ENCODE measurements at regions not wholly inside any gene's neighbourhood (a gene's known extent, or its start where the extent isn't known, plus 50 kb on each side); places are given as distances from the start of the nearest gene placed in this dataset.

- no peak overlapping the region for H3K27ac ChIP-seq (replicated peaks)
- H3K9me3 ChIP-seq (replicated peaks), result peaks cover 10% of the 10 kb centered on the region
- no peaks in the 10 kb centered on the region for H3K4me1 ChIP-seq
- TF ChIP-seq CTCF (IDR thresholded peaks at IDR 0.05; ENCODE audit: borderline replicate concordance), result no peak
- H3K27me3 ChIP-seq (ENCODE audit: low read depth), result no peaks in the 10 kb centered on the region
- DNase-seq, result no peak
- intact Hi-C loops (cut with micrococcal nuclease), result no loop called here
- H3K4me3 ChIP-seq, result no peak overlapping the region
- H3K36me3 ChIP-seq, result no peaks in the 10 kb centered on the region
Observed at GRCh38 chr6:94651239-94651638, 926.1 kb upstream of the MANEA start.

- Histone ChIP-seq H3K4me1 (no peaks in the 10 kb centered on the region), H3K9me3 (replicated peaks) (no peaks in the 10 kb centered on the region), H3K27me3 (ENCODE audit: low read depth) (no peaks in the 10 kb centered on the region), H3K27ac (replicated peaks) (no peak overlapping the region), H3K36me3 (no peaks in the 10 kb centered on the region), H3K4me3 (no peak overlapping the region)
- no peak for DNase-seq
- TF ChIP-seq CTCF (IDR thresholded peaks at IDR 0.05; ENCODE audit: borderline replicate concordance), result no peak
- intact Hi-C loops (cut with micrococcal nuclease), result no loop called here
Observed at GRCh38 chr6:94645191-94645590, 932.1 kb upstream of the MANEA start.

GRCh38 chr6:94639564-94639963 lies 937.8 kb upstream of the MANEA start:
- H3K36me3 ChIP-seq, result no peaks in the 10 kb centered on the region
- intact Hi-C loops (cut with micrococcal nuclease), result no loop called here
- H3K4me3 ChIP-seq, result no peak overlapping the region
- no peak overlapping the region for H3K27ac ChIP-seq (replicated peaks)
- H3K4me1 ChIP-seq, result no peaks in the 10 kb centered on the region
- no peak for TF ChIP-seq CTCF (IDR thresholded peaks at IDR 0.05; ENCODE audit: borderline replicate concordance)
- no peak for DNase-seq
- no peaks in the 10 kb centered on the region for H3K27me3 ChIP-seq (ENCODE audit: low read depth)
- no peaks in the 10 kb centered on the region for H3K9me3 ChIP-seq (replicated peaks)

GRCh38 chr6:94636780-94637385 lies 940.5 kb upstream of the MANEA start:
- H3K9me3 ChIP-seq (replicated peaks), result no peaks in the 10 kb centered on the region
- H3K4me1 ChIP-seq, result no peaks in the 10 kb centered on the region
- no peak for DNase-seq
- TF ChIP-seq CTCF (IDR thresholded peaks at IDR 0.05; ENCODE audit: borderline replicate concordance), result no peak
- no peak overlapping the region for H3K27ac ChIP-seq (replicated peaks)
- intact Hi-C loops (cut with micrococcal nuclease), result no loop called here
- no peaks in the 10 kb centered on the region for H3K27me3 ChIP-seq (ENCODE audit: low read depth)
- H3K4me3 ChIP-seq, result no peak overlapping the region
- H3K36me3 ChIP-seq, result no peaks in the 10 kb centered on the region

GRCh38 chr6:94623586-94623985 lies 953.7 kb upstream of the MANEA start:
- Histone ChIP-seq H3K9me3 (replicated peaks) (no peaks in the 10 kb centered on the region), H3K4me3 (no peak overlapping the region), H3K27me3 (ENCODE audit: low read depth) (no peaks in the 10 kb centered on the region), H3K27ac (replicated peaks) (no peak overlapping the region), H3K4me1 (no peaks in the 10 kb centered on the region), H3K36me3 (no peaks in the 10 kb centered on the region)
- intact Hi-C loops (cut with micrococcal nuclease), result no loop called here
- no peak for DNase-seq
- TF ChIP-seq CTCF (IDR thresholded peaks at IDR 0.05; ENCODE audit: borderline replicate concordance), result no peak

Measured in left ventricle myocardium inferior (tissue), 1 donor.